ENCODE measurements at regions not wholly inside any gene's neighbourhood (a gene's known extent, or its start where the extent isn't known, plus 50 kb on each side); places are given as distances from the start of the nearest gene placed in this dataset.

DNA sequence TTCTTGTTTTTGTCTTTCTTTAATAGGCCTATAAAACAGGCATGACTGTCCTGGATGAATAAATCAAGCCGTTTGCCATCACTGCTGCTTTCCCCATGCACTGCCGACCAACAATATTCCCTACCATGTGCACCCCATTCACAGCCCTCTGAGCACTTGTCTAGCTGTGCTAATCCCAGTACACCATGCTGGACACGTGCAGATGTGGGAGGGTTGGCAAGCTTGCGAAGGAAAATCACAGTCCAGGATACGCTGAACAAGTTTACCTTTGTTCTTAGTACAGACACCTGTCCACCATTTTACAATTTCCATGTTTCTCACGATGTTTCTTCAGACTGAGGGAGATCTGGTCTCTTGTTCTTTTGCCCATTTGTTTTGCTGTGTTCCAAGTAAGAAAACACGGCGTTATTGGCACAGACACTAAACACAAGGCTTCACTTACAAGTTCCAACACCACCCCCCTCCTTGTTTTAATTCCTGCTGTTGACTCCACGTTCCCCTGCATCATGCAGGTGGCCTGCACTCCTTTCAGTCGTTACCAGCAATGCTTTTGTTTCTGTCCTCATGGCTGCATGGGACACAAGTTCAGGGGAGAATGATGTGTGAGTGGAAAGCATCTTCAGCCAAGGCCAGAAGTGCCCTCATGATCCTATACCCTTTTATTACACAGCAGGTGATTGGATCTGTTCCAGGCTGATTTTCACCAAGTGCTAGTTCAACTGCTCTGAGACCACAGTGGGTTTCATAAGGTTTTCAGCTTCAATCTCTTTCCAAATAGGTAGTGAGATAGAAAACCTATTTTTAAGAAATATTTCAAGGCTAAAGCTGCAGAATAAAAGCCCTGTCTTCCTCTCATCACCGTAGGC is 608.9 kb downstream of the IRX1 start:
- DNase-seq: no peak

DNA sequence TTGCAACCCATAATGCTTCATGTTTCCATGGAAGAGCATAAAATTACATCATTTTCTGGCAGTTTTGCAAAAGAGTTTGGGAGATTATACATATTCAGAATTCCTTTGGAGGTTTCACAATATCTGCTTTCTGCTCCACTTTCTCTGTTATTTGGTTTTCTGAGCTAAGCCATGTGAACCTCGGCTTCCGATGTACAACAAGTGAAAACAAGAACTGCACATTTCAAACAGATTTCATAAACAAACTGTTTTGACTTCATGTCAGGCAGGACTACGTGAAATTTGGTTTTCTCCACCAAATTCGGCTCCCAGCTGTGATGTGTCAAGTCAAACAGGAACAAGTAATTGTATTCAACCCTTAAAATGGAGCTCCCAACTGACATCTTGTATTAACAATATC is 609.8 kb downstream of the IRX1 start:
- no peak for DNase-seq

DNA sequence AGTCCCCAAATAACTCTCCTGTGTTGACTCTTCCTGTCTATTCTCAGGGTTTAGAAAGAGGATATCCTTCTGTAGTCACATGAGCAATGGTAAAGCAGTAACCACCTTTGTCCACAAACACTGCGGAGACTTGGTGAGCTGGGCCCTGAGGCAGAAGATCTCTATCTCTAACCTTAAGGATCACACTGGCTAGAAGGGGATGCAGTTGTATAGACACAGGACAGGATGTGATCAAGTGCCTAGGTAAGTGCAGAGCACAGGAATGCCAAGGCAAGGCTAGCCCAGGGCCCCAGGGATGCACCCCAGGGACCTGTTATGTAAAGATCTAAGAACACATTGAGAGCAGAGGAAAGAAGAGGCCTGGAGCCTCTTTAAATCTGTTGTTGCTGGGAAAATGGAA is 610.5 kb downstream of the IRX1 start:
- no peak for DNase-seq

DNA sequence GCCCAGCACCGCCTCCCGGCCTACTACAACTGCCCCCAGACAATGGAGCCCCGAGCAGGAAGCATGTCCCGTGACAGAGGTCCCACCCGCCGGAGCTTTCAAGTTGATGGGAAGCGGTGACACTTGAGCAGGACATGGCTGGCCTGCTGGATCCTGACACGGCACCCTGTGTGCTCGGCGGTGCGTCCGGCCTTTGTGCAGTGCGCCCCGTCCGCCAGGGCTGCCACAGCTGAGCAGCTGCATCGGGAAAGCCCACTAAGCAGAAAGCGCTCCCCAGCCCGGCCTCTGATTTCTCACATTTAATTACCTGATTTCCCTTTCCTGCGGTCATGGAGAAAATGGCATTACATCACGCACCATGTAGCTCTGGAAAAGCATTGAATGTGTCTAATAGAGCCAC is 611.9 kb downstream of the IRX1 start:
- no peak for DNase-seq

DNA sequence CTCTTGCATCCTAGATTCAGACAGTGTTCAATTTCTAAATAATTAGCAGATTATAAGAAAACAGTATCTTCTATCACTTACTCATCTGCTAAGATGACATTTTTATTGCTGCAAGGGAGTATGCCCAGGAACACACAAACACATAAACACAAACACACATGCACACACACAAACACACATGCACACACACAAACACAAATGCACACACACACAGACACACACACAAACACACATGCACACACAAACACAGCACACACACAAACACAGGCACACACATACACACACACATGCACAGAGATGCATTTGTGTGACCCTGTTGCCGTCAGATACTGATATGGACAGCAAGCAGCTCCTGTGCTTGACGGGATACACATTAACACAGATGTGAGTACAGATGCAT is 612.9 kb downstream of the IRX1 start:
- DNase-seq: no peak

DNA sequence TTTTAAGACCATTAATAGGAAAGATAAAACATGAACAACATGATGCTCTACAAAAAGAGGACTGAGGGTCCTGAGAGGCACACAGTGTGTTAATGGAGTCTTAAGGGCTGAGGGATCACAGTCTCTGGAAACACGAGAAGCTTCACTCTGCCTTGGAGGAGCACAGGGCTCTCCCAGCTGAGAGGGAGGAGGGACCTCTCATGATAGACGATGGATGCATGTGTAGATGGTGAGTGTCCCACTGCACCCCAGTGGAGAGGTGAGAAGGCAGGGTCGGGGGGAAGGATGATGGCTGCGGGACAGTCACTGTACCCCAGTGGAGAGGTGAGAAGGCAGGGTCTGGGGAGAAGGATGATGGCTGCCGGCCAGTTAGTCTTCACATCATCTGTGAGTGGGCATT is 613.4 kb downstream of the IRX1 start:
- no peak for DNase-seq

DNA sequence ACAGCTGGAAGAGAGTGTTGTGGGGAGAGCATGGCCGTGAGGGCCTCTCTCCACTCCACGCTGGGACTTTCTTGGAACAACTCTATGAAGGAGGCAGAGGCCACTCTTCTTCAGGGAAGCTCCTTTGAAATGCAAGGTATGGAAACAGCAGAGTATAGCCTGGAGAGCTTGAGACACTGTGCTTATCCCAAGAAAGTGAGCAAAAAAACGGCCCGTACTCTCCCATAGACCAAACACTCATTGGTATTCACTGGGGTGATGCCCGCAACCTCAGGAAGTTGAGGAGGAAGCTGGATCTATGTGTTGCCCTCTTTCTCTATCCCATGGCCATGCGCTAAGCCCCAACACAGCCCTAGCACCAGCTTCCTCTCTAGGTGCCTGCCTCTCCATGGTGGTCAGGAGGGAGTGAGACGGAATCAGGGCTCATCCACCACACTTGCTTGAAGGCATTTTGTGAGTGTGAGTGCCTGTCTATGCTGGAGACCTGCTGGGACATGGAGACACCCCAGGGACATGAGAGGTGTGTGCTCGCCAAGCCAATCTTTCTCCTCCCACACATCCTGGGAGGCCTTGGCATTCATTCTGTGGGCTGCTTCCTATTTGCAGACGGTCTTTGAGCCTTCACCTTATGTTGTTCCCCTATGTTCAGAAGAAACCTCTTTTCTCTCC is 616.6 kb downstream of the IRX1 start:
- DNase-seq: no peak

DNA sequence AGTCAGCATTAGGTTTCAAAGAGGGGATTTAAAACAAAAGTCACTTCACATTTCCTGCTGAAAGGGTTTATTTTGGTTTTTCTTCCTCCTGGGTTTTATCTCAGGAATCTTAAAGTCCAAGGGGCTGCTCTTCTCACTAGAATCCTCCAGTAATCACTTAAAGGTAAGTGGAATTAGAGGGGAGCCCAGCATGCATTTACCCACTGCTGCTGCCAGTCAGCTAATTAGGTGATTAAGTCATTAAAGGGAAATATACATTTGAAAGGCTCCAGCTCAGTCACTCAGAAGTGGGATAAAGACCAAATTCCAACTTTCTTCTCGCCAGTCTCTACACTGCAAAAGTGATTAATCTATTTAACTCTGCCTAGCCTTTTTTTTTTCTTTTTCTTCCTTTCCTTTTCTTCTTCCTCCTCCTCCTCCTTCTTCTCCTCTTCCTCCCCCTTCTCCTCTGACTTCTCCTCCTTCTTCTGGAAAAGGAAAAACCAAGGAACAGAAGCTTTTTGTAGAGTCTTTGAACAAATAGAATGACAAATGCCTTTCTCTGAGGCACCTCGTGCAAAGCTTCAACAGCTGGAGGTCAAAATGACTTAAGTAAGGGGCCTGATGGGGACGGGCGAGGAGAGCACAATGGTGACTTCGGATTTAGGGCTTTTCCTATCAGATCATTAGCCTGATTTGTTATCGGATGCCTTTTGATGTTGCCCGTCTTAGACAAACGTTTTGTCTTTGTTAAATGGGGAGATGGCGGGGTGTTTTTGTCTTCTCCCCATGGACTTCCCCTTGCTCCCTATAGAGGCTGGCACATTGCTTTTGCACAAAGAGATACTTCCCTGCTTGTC is 617.6 kb downstream of the IRX1 start:
- no peak for DNase-seq

DNA sequence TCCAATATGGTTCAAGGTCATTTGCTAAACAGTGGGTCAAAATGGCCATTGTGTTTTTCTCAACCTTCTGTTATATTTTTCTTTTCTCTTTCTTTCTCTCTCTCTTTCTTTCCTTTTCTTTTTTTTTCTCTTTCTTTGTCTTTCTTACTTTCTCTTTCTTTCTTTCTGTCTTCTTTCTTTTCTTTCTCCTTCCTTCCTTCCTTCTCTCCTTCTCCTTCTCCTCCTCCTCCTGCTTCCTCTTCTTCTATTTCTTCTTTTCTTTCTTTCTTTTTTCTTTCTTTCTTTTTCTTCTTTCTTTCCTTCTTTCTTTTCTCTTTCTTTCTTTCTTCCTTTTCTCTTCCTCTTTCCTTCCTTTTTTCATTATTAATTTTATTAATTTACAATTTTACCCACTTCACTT is 619.5 kb downstream of the IRX1 start:
- no peak for DNase-seq

DNA sequence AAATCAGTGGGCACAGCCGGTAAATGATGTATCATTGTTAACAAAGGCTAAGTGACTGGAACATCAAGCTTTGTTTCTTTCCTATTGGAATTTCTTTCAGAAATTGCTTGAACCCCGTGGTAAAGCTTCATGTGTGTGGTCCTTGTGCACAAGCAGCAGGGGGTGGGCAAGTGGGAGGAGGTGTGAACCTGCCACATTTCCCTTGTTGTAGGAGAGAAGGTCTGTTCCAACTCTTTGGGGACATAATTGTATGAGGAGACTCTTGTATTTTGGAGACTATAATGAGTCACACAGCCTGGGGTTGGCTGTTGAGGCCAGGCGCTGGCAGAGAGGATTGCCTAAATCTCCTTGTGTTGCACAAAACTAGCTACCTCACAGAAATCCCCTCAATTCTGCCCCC is 620.5 kb downstream of the IRX1 start:
- no peak for DNase-seq

DNA sequence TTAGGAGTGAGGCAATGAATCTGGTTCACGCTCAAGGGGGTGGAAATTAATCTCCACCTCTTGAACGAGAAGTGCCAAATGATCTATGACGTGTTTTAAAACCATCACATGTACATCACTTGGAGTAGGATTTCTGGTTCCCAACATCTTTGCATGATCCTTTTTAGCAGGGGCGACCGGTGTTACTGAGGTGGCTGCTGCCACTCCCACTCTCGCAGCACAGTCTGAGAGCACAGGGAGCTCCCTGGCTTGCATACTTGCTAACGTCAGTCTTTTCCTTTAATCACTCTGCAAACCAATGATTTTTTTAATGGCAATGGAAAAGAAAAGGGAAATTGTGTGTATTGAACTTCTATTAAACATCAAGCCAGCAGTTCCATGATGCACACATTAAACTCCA is 624.4 kb downstream of the IRX1 start:
- DNase-seq: no peak

DNA sequence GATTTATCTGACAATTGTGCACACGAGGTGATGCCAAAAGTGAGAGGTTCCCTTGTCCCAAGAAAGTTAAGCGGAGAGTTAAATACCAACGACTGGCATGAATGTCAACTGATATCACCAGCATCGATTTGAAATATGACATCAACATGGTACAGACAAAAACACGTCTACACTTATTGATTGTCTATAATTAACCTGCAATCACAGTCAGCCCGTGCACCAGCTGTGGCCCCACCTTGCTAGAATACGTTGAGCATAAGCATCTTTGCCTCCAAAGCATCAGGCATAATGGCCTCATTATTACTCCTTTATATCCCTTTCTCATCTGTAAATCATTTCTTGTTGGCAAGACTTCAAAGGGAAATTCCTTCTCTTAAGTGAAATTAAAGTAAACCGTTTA is 625.4 kb downstream of the IRX1 start:
- no peak for DNase-seq

DNA sequence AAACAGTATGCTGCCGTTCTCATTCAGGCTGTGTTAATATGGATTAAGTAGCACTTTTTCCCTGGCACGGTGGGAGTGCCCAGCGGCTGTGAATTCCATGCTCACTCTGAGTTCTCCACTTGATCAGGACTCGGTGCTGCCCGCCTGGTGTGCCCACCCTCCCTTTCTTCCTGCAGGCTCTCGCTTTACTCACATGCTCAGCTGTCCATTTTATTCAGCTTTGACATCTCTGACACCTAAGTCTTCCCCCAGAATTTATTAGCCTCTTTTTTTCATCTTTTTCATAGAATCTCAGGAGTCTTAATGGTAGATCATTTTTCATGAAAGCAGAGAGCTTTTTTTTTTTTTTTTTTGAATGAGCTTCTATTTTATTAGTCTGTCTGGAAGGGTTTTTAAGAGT is 626.5 kb downstream of the IRX1 start:
- no peak for DNase-seq

DNA sequence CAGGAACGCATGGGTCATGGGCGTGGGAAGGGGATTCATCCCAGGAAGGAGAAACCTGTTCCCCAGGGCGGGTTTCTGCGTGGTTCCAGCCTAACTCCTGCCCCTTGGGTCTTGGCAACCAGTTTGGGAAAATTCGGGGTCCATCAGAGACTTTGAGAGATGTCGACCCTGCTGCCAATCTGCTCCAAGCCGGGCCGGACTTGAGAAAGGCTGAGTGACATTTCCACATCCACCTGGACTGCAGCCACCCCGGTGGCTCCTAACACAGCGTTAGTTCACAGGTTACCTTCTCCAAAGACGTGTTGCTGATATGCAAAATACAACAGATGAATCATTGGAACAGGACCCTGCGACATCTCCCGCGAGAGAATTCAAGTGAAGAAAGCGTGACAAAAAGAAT is 627.2 kb downstream of the IRX1 start:
- DNase-seq: no peak

DNA sequence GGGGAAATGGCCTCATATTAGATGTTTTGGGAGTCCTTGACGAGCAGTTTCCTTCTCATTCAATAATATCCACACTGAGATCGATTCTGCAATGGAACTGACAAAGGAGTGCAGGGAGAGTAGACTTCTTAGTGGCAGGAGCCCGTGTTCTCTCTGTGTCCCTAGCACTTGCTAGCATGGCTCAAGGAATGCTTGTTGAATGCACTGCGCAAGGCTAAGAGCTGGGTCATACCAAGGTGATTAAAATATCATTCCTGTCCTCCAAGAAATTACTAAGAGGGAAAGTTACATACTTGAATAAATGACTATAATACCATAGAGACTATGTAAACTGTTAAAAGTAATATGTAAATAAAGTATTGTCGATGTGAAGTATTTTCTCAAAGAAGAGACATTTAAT is 630.1 kb downstream of the IRX1 start:
- no peak for DNase-seq

DNA sequence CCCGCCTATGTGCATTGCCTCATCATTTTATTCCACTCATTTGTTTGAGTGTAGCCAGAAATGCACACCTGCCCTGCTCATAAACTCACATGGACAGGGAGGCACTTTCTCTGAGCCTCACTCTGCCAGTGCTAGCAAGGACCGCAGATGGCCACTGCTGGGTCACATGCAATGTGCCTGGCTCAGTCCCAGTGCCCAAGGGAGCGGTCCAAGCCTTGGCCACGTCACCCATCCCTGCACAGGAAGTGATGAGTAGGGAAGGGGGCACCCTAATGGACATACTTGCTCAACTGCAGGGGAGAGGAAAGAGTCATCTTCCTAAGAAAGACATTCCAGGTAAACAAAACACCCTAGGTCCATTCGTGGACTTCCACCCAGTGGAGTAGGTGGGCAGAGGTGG is 630.9 kb downstream of the IRX1 start:
- no peak for DNase-seq

DNA sequence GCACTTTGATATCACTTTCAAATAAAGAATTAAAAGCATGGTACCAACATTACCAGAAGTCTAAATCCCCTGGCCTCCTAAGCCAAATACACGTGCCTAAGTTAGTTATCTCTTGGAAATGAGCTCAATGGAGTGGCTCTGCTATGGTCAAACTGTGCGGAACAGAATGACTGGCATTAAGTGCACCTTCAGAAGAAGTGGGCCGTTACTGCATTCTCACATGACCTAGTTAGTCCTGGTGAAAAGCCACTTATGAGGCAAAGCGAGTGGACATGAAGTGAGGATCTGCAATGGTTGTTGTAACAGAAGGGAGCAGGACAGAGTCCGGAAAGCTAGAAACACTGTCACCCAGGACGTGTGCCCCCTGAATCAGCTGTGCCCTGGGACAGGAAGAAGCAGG is 633.1 kb downstream of the IRX1 start:
- no peak for DNase-seq

DNA sequence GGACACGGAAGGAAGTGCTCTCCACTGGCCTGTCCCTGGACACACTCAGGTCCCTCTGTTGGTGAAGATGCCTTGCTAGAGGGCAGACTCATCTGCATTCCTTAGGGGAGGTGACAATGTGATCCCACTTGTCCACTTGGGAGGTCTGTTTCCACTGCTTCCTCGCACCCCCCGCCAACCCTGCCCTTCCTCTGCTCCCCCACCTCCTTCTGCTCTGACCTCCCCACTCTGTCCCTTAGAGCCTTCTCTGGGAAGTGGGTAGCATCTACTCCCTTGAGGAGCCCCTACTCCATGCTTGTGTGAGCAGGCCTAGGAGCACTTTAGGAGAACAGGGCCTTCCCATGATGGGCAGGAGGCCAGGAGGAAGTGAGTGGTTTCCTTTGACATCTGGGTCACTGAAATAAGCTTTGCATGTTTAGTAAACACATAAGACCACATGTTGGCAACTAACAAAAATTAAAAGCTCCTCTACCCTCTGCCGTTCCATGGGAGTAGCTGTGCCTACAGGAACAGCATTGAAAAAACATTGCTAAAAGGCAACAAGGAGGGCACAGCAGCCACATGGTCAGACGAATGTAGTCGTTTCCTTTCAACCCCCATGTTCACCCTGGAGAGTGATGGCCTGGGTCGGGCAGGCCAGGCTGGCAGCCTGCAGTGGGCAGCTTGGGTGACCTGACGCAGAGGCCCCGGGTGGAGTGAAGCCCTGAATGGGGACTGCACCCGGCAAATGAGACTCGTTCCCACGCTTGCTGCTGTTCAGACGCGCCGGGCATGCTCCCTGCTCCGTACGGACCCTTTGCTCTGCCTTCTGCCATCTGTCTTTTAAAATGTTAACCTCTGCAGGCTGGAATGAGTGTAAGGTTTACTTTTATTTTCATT is 634.0 kb downstream of the IRX1 start:
- DNase-seq: no peak

DNA sequence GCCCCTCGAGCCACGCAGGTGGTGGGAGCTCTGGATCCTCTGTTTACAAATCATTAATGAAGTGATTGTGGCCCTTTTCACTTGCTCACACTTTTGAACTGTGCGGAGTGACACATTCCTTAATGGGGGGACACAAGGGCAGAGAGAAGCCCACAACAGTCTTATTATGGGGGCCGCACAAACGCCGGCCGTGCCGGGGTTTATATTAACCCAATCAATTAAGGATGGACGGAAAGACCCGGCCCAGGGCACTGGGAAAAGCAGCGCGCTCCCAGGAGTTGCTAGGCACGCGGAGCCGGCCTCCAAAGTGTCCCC is 634.8 kb downstream of the IRX1 start:
- no peak for DNase-seq

DNA sequence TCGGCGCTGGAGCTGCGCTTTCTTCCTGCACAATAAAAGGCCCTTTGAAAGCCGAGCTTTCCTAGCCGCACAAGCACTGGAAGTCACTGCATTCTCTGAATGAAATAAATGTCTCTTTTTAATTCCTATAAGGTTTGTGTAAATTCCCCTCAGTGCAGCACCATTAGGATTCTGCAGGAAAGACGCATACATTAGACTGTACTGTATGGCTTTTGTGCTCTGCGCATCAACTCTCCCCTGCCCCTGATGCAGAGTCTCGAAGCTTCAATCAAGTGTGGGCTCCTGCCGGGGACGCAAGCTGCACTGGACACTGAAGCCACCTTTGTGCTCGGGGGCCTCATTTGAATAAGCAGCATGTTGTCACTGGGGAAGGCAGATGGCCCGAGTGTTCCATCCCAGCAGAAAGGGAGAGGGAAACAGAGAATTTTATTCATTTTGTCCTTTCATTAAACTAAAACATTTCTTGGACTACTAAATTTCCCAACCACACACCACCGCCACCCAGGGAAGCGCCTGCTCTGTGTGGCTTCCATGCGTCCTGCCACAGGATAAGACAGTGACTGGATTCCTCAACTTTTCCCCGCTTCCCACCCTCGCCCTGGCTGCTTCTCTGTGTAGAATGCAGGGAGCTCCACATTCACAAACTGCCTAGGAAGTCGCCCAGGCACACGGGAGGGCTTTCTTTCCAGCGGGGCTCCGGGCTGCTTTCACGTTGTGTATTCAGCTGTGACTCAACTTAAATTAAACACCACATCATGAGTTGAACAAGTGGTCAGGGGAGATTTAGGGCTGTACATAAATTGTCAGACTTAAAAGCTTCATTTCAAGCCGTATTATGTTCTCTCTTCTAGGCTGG is 635.4 kb downstream of the IRX1 start:
- DNase-seq: no peak

DNA sequence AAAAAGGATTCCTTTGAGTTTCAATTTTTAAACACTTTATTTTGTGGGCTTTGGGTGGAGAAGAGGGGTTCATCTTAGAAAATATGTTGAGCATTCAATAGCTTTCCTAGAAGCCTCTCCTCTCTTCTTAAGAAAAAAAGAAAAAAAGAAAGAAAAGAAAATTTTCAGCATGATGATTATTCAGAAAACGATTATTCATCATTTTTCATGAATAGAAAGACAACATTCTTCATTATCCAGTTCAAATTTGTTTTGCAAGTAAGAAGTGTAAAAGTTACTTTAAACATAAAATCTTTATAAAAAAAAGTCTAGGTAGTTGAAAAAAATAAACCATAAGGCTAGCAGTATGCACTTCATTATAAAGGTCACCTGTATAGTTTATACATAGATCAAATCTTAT is 636.5 kb downstream of the IRX1 start:
- no peak for DNase-seq

DNA sequence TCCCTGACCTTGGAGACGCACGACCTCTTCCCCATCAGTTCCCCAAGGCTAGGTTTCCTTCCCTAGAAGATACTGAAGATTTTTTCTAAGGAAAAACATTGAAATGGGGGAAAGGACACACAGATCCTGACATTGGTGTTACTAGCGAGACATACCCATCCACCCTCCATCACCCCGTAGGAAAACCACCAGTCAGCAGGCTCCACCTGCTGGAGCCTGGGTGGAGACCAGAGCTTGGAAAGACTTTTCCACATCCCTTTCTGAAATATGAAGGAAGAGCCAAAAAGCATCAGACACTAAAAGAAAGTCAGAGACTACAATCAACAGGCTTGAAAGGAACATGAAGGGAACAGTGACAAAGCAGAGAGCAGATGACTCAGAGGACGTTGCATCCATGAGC is 638.0 kb downstream of the IRX1 start:
- no peak for DNase-seq

Data from left hindlimb (tissue), 1 donor.